Parathyroid adenoma (tissue), 2 donors: ENCODE measurements at regions not wholly inside any gene's neighbourhood (a gene's known extent, or its start where the extent isn't known, plus 50 kb on each side); places are given as distances from the start of the nearest gene placed in this dataset.

Source experiments
- H2AFZ ChIP-seq: fragments of 300-600 bp; sonication (generic); one replicate; pipeline ENCODE4 v1.7.0; 2017; ENCODE audit warnings: antibody characterized with exemption, mild to moderate bottlenecking
- H3K27ac ChIP-seq: fragments of 300-600 bp; sonication (generic); one replicate; pipeline ENCODE4 v1.7.0; 2017
- H3K27me3 ChIP-seq: fragments of 300-600 bp; sonication (generic); one replicate; pipeline ENCODE4 v1.7.0; 2017; ENCODE audit warnings: low read length; ENCODE audit not compliant: control insufficient read depth, insufficient read depth
- H3K36me3 ChIP-seq: fragments of 300-600 bp; sonication (generic); one replicate; pipeline ENCODE4 v1.7.0; 2017; ENCODE audit warnings: low read length; ENCODE audit not compliant: control insufficient read depth, insufficient read depth
- H3K4me1 ChIP-seq: fragments of 300-600 bp; sonication (generic); one replicate; pipeline ENCODE4 v1.7.0; 2017; ENCODE audit warnings: control low read depth
- H3K4me2 ChIP-seq: fragments of 300-600 bp; sonication (generic); one replicate; pipeline ENCODE4 v1.7.0; 2017; ENCODE audit warnings: low read length
- H3K4me3 ChIP-seq: fragments of 300-600 bp; sonication (generic); one replicate; pipeline ENCODE4 v1.7.0; 2017; ENCODE audit warnings: low read depth, low read length
- H3K79me2 ChIP-seq: fragments of 300-600 bp; sonication (generic); one replicate; pipeline ENCODE4 v1.7.0; 2017; ENCODE audit warnings: control low read depth
- H3K9ac ChIP-seq: fragments of 300-600 bp; sonication (generic); one replicate; pipeline ENCODE4 v1.7.0; 2017; ENCODE audit warnings: mild to moderate bottlenecking
- H3K9me3 ChIP-seq: fragments of 300-600 bp; sonication (generic); one replicate; pipeline ENCODE4 v1.7.0; 2017; ENCODE audit warnings: low read length; ENCODE audit not compliant: control insufficient read depth
- CTCF ChIP-seq: fragments of 300-600 bp; sonication (generic); IDR thresholded peaks from one replicate; pipeline ENCODE4 v1.7.0; 2017; ENCODE audit warnings: antibody characterized with exemption, mild to moderate bottlenecking
- donor health status: primary hyperparathyroidism.

- Histone ChIP-seq H3K36me3 (no peaks in the 10 kb centered on the region), H3K27ac (no peak overlapping the region), H2AFZ (no peak overlapping the region), H3K4me2 (no peak overlapping the region), H3K9me3 (no peaks in the 10 kb centered on the region), H3K4me3 (no peak overlapping the region), H3K79me2 (no peaks in the 10 kb centered on the region), H3K27me3 (no peaks in the 10 kb centered on the region), H3K4me1 (no peaks in the 10 kb centered on the region), H3K9ac (no peak overlapping the region)
- no peak for TF ChIP-seq CTCF
These were observed 183.3 kb downstream of the PTGER3 start for GRCh38 chr1:70864302-70864701.

DNA sequence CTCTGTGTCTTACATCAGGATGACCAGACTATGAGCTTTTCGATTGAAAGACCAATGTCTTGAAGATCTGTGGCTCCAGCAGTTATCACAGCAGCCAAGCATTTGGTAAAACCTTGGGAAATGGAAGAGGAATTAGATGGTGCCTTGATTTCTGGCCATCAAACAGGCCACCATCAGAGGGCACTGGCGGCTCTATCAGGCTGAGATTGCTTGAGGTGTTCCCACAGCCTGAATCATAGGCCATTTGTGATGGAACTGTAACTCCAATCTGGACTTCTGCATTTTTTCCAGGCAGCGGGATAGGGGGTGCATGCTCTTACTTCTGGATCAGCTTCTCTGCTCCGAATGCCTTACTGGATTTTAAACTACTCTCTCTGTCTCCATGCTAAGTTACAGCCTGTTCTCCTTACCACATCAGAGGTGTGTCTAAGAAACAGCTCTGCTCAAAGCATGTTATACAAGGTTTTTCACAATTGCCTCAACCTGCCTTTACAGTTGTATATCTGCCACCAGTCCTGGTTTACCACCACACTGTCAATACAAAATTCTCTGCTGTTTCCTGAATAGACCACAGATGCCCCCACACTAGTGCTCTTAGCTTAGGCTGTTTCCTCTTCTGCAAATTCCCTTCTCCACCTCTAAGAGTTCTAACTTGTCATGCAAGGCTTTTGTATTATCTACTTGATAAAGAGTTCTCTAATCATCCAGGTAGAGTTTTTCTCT is 180.9 kb downstream of the PTGER3 start:
- Histone ChIP-seq H3K4me1 (no peaks in the 10 kb centered on the region), H2AFZ (no peak overlapping the region), H3K27ac (no peak overlapping the region), H3K4me3 (no peak overlapping the region), H3K4me2 (no peak overlapping the region), H3K36me3 (no peaks in the 10 kb centered on the region), H3K9me3 (no peaks in the 10 kb centered on the region), H3K27me3 (no peaks in the 10 kb centered on the region), H3K79me2 (no peaks in the 10 kb centered on the region), H3K9ac (no peak overlapping the region)
- peak; percentile 27 for TF ChIP-seq CTCF

DNA sequence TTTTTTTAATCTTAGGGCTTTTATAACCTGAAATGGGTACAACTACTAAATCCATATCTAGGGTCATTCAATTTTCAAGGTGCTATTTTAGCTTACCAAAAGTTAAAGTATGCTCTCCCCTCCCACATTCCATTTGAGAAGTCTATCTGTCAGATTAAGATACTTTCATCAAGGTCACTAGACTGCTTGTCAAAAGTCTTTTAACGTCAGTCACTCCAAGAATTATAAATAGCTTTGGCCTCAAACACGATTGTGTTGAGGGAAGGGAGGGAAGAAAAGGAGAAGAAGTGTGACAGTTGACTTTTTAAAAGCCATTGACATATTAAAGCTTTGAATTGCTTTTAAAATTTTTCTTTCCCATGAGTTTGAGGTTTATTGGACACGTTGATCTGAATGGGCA is 175.8 kb downstream of the PTGER3 start:
- Histone ChIP-seq H3K27ac (no peak overlapping the region), H3K9me3 (no peaks in the 10 kb centered on the region), H3K4me2 (no peak overlapping the region), H3K4me3 (no peak overlapping the region), H2AFZ (no peak overlapping the region), H3K36me3 (no peaks in the 10 kb centered on the region), H3K9ac (no peak overlapping the region), H3K27me3 (no peaks in the 10 kb centered on the region), H3K79me2 (no peaks in the 10 kb centered on the region), H3K4me1 (no peaks in the 10 kb centered on the region)
- TF ChIP-seq CTCF: no peak

DNA sequence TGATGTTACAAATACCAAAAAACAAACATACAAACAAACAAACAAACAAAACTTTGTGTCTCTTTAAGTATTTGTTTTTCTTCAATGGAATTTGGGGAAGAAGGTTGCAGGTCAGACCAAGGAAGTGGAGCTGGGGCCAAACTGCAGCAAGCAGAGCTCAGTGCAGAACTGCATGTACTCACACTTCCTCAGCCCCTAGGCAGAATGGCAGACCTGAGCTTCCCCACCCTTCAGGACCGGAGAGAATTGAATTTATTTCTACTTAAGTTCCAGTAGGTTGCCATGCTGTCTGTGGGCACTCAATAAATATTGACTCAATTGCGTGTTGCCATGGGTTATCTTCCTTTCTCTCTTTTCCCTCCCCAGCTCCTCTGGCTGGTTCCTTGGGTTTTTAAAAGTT is 173.6 kb downstream of the PTGER3 start:
- TF ChIP-seq CTCF: no peak
- Histone ChIP-seq H3K36me3 (no peaks in the 10 kb centered on the region), H3K27ac (no peak overlapping the region), H3K79me2 (no peaks in the 10 kb centered on the region), H3K27me3 (no peaks in the 10 kb centered on the region), H3K4me3 (no peak overlapping the region), H3K4me1 (no peaks in the 10 kb centered on the region), H3K9ac (no peak overlapping the region), H3K9me3 (no peaks in the 10 kb centered on the region), H3K4me2 (no peak overlapping the region), H2AFZ (no peak overlapping the region)

GRCh38 chr1:70874818-70875217 is 172.8 kb downstream of the PTGER3 start:
- no peak overlapping the region for H3K27ac ChIP-seq

More at GRCh38 chr1:70874818-70875217, 172.8 kb downstream of the PTGER3 start:
- H2AFZ ChIP-seq: no peak overlapping the region
- H3K4me2 ChIP-seq: no peak overlapping the region
- no peaks in the 10 kb centered on the region for H3K36me3 ChIP-seq
- H3K79me2 ChIP-seq: no peaks in the 10 kb centered on the region
- H3K9ac ChIP-seq: no peak overlapping the region
- H3K27me3 ChIP-seq: no peaks in the 10 kb centered on the region
- TF ChIP-seq CTCF: no peak
- H3K4me3 ChIP-seq: no peak overlapping the region
- no peaks in the 10 kb centered on the region for H3K9me3 ChIP-seq
- no peaks in the 10 kb centered on the region for H3K4me1 ChIP-seq
